ENCODE measurements at regions not wholly inside any gene's neighbourhood (a gene's known extent, or its start where the extent isn't known, plus 50 kb on each side); places are given as distances from the start of the nearest gene placed in this dataset.

- no TSS peak for BruUV-seq (replicated peaks)
- DNase-seq (ENCODE audit: extremely low read depth in 1 of 4, low spot score in 3 of 4) = no peak
- FAIRE-seq = no peak
- TF ChIP-seq PHF8 (IDR thresholded peaks at IDR 0.05; ENCODE audit: borderline replicate concordance, low read length) = no peak
- TF ChIP-seq HBP1 (CRISPR knock-in tag; IDR thresholded peaks at IDR 0.05) = no peak
- no peak for TF ChIP-seq SMAD4 (CRISPR knock-in tag; conservative IDR thresholded peaks at IDR 0.05)
- TF ChIP-seq ZNF324 (CRISPR knock-in tag; IDR thresholded peaks at IDR 0.05) = no peak
- no peak for TF ChIP-seq TCF3 (CRISPR knock-in tag; IDR thresholded peaks at IDR 0.05)
- in situ Hi-C loops (cut with MboI) = no loop called here
- Histone ChIP-seq H3K27me3 (ENCODE audit: control insufficient read depth in 2 of 2, insufficient read depth in 2 of 2, low read length in 2 of 2) (no peaks in the 10 kb centered on the region), H3K4me2 (ENCODE audit: insufficient read depth, low read length) (no peak overlapping the region), H3K9ac (ENCODE audit: insufficient read depth in 1 of 2, low read depth in 2 of 2, low read length in 2 of 2) (no peak overlapping the region), H2AFZ (ENCODE audit: low read depth, low read length) (no peak overlapping the region), H3K4me1 (replicated peaks in 1 of 2; ENCODE audit: control insufficient read depth in 2 of 2, insufficient read depth in 2 of 2, low read length in 2 of 2) (no peaks in the 10 kb centered on the region), H3K36me3 (ENCODE audit: control insufficient read depth, insufficient read depth, low read length) (no peaks in the 10 kb centered on the region), H3K4me3 (no peak overlapping the region), H3K79me2 (ENCODE audit: control insufficient read depth, insufficient read depth, low read length) (no peaks in the 10 kb centered on the region), H4K20me1 (replicated peaks; ENCODE audit: control insufficient read depth, insufficient read depth, low read length) (no peaks in the 10 kb centered on the region), H3K9me1 (ENCODE audit: control insufficient read depth, insufficient read depth, low read length) (no peaks in the 10 kb centered on the region), H3K9me3 (replicated peaks; ENCODE audit: control insufficient read depth, insufficient read depth, low read depth, low read length) (no peaks in the 10 kb centered on the region), H3K27ac (ENCODE audit: extremely low read depth, low read depth, low read length) (no peak overlapping the region)
- CTCF ChIA-PET (ENCODE audit: low intra/inter-chr PET ratio) = no interaction called here
- POLR2A ChIA-PET = no interaction called here
- intact Hi-C loops (cut with micrococcal nuclease) = no loop called here
- 0% methylated on average over 4 of the region's 4 CpGs for WGBS (ENCODE audit: insufficient coverage, low coverage, missing lambda C conversion rate)
- ATAC-seq = no peak
Observed at GRCh38 chr6:65776332-65776731, 69.3 kb upstream of the EYS start.

GRCh38 chr6:65771946-65772345, 64.9 kb upstream of the EYS start:
- H3K4me2 ChIP-seq (ENCODE audit: insufficient read depth, low read length) = no peak overlapping the region
- H4K20me1 ChIP-seq (replicated peaks; ENCODE audit: control insufficient read depth, insufficient read depth, low read length) = no peaks in the 10 kb centered on the region
- POLR2A ChIA-PET = no interaction called here
- no peaks in the 10 kb centered on the region for H3K9me1 ChIP-seq (ENCODE audit: control insufficient read depth, insufficient read depth, low read length)
- ATAC-seq (no peak), FAIRE-seq (no peak), DNase-seq (ENCODE audit: extremely low read depth in 1 of 4, low spot score in 3 of 4) (no peak)
- intact Hi-C loops (cut with micrococcal nuclease) (no loop called here), in situ Hi-C loops (cut with MboI) (no loop called here)
- no TSS peak for BruUV-seq (replicated peaks)
- H3K36me3 ChIP-seq (ENCODE audit: control insufficient read depth, insufficient read depth, low read length) = no peaks in the 10 kb centered on the region
- no peak overlapping the region for H3K9ac ChIP-seq (ENCODE audit: insufficient read depth in 1 of 2, low read depth in 2 of 2, low read length in 2 of 2)
- 0% methylated on average over 2 of the region's 3 CpGs for WGBS (ENCODE audit: insufficient coverage, low coverage, missing lambda C conversion rate)
- no peak overlapping the region for H2AFZ ChIP-seq (ENCODE audit: low read depth, low read length)
- CTCF ChIA-PET (ENCODE audit: low intra/inter-chr PET ratio) = no interaction called here
- no peaks in the 10 kb centered on the region for H3K79me2 ChIP-seq (ENCODE audit: control insufficient read depth, insufficient read depth, low read length)
- no peak overlapping the region for H3K4me3 ChIP-seq
- no peaks in the 10 kb centered on the region for H3K27me3 ChIP-seq (ENCODE audit: control insufficient read depth in 2 of 2, insufficient read depth in 2 of 2, low read length in 2 of 2)
- no peaks in the 10 kb centered on the region for H3K4me1 ChIP-seq (replicated peaks in 1 of 2; ENCODE audit: control insufficient read depth in 2 of 2, insufficient read depth in 2 of 2, low read length in 2 of 2)
- TF ChIP-seq ZNF79 (CRISPR knock-in tag; IDR thresholded peaks at IDR 0.05; ENCODE audit: low read depth) (no peak), ARID4B (CRISPR knock-in tag; IDR thresholded peaks at IDR 0.05) (no peak), KLF13 (tag; IDR thresholded peaks at IDR 0.05; ENCODE audit: borderline replicate concordance, low read depth) (no peak)
- H3K27ac ChIP-seq (ENCODE audit: extremely low read depth, low read depth, low read length) = no peak overlapping the region
- no peaks in the 10 kb centered on the region for H3K9me3 ChIP-seq (replicated peaks; ENCODE audit: control insufficient read depth, insufficient read depth, low read depth, low read length)

Measured in K562 (cell line).